ENCODE measurements at regions not wholly inside any gene's neighbourhood (a gene's known extent, or its start where the extent isn't known, plus 50 kb on each side); places are given as distances from the start of the nearest gene placed in this dataset.

- DNase-seq, result peak; percentile 37
These were observed 630.2 kb downstream of the BRD1 start for GRCh38 chr22:49197505-49197904.

GRCh38 chr22:49196046-49196511, 631.6 kb downstream of the BRD1 start:
- DNase-seq, result no peak

DNA sequence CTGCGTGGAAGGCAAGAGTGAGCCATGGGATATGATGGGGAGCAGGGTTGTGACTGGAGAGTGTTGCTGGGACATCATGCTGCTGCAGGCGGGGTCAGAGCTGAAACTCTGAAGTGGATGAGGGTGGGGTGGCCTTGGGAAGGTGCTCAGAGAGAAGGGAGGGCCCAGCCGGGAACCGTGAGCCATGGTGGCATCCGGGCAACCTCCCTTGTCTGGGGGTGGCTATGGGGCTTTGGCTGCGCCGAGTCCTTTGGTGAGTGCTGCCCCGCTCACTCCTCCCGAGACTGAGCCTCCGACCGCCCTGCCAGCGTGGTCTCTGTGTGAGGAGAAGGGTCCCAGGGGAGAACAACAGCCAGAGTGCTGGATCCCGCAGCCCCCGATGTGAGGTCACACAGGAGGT, 632.0 kb downstream of the BRD1 start:
- no peak for DNase-seq

DNA sequence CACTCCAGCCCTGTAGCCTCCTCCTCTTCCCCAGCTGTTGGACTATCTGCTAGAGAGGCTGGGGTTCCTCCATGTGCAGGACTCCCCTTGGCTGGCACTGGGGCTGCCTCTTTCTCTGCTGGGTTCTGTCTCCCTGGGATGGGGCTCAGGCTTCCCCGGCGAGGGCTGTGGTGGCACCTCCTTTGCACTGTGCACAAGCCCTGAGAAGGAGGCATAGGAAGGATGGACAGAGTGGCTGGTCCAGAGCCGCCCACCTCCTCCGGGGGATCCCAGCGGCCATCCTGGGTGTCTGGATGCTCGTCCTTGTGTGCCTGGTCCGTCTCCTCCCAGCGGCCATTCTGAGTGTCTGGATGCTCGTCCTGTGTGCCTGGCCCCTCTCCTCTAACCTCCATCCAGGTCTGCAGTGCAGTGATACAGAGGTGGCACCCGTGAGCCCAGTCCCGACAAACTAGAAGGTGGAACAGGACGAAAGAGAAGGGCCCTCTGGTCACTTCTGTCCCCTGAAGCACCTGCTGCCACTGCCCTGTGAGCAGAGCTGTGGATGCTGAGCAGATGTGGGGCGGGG, 633.7 kb downstream of the BRD1 start:
- DNase-seq, result no peak

DNA sequence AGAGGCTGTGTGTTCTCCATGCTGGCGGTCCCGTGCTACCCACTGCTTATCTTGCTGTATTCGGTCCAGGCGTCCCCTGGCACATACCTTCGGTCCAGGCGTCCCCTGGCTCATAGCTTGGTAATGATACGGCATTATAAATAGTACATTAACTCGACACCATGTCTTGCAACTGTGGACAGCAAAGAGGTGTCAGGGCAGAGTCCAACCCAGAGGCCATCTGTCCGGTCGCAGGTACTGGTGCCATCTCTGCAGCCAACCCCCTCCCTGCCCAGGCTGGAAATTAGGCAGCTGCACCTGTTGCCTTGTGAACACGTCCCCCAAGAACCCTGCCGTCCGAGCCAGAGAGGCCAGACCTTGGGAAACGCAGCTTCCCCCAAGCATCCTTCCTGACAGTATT, 634.3 kb downstream of the BRD1 start:
- DNase-seq, result no peak

GRCh38 chr22:49192857-49193250, 634.8 kb downstream of the BRD1 start:
- DNase-seq, result no peak

DNA sequence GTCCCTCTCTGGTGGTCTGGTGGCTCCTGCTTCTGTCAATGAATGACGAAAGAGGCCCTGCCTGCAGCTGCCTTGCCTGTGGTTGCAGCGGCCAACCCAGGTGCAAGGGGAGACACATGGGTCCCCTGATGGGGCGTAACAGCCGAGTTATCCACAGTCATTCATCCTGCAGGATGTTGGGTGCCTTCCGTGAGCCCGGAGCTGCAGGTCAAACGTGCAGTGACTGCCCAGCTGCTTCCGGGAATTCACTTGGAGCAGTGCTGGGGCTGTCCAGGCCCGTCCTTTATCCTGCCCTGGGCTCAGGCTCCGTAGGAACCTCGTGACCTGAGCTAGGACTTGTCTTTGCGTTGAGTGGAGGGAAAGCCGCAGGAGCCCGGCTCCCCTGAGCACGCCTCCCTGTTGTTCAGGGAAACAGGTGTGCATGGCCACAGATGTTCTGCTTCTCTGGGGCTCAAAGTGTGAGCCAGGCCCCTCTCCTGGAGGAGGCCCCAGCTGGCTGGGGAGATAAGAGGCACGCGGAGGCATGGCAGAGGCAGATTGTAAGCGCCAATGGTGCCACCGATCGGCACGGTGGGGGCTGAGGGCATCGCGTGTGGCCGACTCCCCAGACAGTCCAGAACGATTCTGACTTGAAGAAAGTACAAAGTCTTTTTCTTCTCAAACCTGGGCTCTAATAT, 635.4 kb downstream of the BRD1 start:
- peak; percentile 16 for DNase-seq

- no peak for DNase-seq
These were observed 636.1 kb downstream of the BRD1 start for GRCh38 chr22:49191506-49191980.

DNA sequence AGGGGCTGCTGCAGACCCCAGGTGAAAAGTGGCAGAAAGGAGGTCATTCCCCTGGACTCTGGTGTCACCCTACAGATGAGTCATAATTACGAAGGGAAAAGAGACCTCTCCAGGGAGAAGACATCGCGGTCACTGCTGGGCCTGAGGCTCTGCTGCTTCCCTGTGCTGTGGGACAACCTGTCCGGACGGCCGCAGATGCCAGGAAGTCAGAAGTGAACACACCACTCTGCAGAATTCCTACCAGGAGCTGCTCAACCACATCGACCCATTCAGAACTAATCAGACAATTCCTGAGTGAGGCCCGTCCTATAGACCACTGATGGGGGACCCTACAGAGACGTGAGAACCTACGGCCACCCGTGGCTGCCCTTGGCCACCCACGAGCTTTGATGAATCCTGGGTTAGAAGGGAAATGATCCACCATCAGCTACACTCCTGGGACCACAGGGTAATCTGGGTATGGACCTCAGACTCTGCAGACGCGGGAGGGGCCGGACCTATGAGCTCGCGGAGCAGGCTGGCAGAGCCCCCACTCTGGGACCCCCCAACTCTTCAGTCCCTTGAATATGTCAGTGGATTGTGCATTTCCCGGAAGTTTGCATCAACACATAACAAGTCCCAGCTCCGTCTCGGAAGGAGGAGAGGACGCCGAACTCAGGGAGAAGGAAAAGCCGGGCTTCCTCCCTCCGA, 636.7 kb downstream of the BRD1 start:
- no peak for DNase-seq

- no peak for DNase-seq
These were observed 637.8 kb downstream of the BRD1 start for GRCh38 chr22:49189871-49190270.

DNA sequence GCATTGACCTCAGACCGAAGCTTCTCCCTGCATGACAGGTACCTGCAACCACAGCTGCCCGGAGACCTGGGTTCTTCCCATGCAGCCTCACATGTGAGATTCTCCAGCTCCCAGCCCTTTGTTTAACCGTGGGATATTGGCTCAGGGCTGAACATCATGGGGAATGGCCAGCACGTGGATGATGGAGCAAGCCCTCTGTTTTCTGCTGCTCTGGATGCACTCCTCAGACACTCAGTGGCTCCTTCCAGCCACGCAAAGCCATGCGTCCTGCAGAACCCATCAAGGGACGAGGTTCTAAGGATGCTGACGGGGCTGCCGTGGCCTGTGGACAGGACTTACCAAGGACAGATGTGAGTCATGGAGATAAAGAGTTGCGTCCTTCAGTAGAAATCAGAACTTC, 639.1 kb downstream of the BRD1 start:
- no peak for DNase-seq

DNA sequence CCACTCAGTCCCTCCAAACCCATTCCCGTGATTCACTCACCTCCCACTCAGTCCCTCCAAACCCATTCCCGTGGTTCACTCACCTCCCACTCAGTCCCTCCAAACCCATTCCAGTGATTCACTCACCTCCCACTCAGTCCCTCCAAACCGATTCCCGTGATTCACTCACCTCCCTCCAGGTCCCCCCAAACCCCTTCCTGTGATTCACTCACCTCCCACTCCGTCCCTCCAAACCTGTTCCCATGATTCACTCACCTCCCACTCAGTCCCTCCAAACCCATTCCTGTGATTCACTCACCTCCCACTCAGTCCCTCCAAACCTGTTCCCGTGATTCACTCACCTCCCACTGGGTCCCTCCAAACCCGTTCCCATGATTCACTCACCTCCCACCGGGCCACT, 639.6 kb downstream of the BRD1 start:
- DNase-seq, result no peak

- no peak for DNase-seq
These were observed 640.9 kb downstream of the BRD1 start for GRCh38 chr22:49186762-49187161.

DNA sequence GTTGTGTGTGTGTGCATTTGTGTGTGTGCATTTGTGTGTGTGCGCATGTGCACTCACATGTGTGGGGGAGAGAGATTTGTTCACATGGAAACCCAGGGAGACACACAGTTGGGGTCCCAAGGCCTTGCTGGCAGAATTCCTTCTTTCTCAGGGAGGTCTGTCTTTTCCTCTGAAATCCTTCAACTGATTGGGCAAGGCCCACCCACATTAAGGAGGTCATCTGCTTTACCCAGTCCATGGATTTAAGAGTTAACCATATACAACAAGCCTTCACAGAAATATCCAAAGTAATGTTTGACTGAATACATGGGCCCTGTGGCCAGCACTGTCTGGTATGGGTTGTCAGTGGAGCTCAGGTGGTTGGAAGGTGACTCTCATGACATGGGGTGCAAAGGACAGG, 641.4 kb downstream of the BRD1 start:
- no peak for DNase-seq

DNA sequence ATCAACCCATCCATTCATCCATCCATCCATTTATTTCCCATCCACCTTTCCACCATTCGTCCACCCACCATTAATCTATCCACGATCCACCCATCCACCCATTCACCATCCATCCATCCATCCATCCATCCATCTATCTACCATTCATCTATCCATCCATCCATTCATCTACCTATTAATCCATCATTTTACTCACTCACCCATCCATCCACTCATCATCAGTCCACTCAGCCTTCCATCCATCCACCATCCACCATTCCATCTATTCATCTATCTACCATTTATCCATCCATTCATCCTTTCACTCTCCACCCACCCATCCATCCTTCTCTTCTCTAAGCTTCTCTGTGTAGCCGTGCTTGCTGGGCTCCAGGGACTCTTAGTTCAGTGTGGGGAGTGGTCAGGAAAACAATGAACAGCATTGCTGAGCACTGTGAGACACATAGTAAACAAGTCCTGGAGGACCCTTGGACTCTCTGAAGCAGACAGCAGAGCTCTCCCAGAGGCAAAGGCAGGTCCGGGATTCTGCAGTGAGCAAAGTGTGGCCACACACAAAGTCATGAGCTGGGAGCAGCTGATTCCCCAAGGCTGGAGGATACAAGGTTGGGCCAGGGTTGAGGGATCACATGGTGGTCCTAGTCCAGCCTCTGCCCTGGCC, 642.2 kb downstream of the BRD1 start:
- DNase-seq, result no peak

- DNase-seq, result no peak
These were observed 642.9 kb downstream of the BRD1 start for GRCh38 chr22:49184736-49185135.

- DNase-seq, result no peak
These were observed 643.9 kb downstream of the BRD1 start for GRCh38 chr22:49183826-49184216.

DNA sequence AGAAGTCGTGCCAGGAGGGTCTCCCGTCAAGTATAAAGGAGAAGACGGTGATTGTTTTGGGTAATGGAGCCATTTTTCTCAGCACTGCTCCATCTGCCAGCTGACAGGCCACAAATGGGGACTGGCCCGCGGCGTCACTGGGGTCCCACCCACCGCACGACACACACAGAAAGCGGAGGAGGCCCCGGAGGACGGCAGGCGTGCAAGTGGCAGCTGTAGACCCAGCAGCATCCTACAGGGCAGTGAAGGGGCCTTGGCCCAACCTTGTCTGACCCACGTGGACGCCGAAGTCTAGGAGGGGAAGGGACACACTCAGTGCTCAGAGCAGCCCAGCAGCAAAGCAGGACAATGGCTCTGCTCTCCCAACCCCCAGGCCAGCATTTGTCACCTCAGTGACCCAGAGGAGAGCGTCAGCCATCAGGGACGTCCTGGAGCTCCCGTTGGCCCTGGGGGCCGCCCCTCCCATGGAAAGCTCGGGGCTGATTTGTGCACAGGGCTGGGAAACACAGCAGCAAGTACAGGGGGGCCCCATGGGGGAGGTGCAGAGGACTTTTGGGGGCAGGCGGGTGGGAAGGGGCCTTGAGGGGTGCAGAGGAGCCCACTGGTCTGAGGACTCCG, 644.4 kb downstream of the BRD1 start:
- no peak for DNase-seq

DNA sequence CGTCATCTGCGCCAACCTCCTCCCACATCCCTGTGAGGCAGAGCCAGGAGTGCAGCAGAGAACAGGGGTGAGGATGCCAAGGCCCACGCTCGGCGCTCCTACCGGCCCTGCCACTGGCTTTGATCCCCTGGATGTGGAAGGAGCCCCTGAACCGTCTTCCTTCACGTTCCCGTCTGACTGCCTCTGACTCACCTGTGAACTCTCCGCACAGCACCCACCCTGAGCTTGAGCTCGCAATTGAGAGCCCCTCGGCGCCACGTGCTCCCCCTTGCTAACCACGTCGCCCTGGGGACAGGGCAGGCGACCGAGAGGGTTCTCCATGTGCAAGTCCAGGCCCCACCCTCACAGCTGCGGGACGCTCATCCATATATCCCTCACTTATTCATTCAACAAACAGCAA, 645.3 kb downstream of the BRD1 start:
- no peak for DNase-seq

DNA sequence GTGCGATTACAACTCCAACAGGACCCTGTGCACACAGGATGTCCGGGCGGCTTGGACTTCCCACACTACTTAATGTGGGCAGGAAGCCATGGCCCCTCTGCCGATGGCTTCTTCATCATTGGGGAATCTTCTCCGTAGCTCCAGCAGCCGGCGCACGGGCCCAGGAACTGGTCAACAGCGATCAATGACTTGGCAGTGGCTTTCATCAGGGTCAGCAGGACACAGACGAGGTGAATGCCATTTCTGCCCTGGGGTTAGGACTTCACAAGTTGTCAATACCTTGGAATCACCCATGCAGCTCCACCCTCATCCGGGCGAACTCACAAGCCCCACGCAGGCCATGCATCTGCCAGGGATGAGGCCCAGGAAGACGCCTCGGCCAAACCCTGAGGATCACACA, 645.7 kb downstream of the BRD1 start:
- no peak for DNase-seq

DNA sequence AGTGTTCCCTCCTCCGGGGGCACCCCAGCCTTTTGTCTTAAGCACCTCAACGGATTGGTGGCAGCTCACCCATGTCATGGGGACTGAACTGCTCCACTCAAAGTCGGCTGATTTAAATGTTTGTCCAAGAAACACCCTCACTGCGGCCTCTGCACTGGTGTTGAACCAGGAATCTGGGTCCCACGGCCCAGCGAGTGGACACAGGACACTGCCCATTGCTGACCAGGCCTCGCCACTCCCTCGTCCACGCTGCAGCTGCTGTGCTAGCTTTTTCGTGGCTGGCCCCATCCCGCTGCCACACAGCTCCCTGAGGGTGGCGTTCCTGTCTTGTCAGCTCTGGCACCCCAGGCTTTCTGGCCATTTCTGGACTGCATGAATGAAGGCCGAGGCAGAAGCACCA, 646.2 kb downstream of the BRD1 start:
- no peak for DNase-seq

DNA sequence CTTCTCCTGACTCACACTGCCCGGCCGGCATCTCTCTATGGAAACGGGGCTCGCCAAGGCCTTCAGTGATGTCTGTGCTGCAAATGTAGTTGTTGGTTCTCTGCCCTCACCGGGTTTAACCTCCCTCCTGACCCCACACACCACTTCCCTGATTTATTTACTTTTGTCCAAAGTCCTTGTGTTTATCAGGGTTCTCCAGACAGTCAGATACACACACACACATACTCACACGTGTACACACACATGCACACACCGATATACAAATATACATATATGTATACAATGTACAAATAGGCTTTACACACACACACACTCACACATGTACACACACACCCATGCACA, 647.0 kb downstream of the BRD1 start:
- DNase-seq, result no peak

DNA sequence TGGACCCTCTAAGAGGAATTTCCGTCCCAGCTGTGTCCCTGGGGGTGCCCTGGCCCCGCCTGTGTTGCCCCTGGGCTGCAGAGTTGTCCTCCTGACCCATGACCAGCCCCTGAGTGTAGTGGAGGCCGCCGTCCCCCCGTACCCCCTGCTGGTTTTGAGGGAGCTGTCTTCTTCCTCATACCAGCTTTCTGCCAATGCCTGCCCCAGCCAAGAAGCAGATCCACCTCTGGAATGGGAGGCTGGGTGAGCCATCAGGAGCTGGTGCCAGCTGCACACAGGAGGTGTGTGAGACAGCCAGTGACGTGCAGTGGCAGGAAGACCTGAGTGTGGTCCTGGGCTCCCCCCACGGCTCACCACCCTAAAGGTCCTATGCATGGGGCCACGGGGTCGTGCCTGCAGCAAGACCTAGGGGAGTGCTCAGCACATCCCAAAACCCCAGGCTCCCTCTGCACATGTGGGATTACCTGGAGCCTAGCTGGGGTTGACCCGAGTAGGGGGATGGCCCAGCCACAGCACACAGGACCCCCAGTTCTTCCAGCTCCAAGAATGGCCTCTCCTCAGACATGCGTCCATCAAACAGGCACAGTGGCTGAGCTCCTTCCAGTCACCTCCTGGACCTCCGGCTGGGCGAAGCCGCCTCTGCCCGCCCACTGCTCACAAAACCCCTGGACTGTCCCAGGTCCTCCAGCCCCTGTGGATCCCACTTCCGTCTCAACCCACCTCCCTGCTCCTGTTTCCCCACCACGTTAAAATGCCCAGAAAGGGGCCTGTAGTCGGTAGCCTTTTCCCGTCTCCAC, 647.6 kb downstream of the BRD1 start:
- DNase-seq, result no peak
